Fibroblast of gingiva (primary cell): ENCODE measurements at regions not wholly inside any gene's neighbourhood (a gene's known extent, or its start where the extent isn't known, plus 50 kb on each side); places are given as distances from the start of the nearest gene placed in this dataset.

Source experiments
- DNase-seq: peaks from one replicate; pipeline ENCODE4 v3.0.0-alpha.2; 2011; ENCODE audit warnings: low read depth

DNA sequence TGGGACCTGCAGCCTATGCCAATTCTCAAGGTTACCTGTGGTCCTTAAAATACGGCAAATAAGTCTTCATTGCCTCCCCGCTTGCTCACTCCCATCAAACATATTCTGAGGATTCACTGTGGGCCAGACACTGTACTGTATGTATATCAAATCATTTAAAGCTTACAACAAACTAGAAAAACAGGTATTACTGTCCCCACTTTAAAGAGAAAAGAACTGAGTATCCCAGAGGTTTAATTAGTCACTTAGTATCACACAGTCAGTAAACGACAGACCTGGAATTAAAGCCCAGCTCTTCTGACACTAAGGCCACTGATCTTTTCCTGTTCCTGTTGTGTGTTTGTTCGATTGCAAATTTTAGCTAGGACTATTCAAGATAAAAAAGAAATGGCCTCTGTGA, 248.2 kb downstream of the ACTL7B start:
- no peak for DNase-seq

DNA sequence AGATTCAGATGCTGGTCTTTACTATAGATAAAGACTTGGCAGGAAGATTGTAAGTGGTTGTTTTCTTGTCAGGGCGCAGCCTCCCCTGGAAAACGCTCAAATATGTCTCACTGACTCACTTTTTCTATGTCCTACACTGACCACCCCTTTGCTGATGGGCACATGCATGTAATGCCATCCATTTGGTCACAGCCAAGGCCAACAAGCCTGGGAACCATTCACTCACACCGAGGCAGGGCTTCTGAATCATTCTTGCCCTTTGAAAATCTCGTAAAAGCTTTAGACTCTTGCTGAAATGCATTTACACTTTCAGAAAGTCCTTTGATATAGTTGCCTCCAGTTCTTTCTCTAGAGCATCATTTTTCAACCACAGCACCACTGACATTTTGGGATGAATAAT, 249.4 kb downstream of the ACTL7B start:
- peak; percentile 44 for DNase-seq

DNA sequence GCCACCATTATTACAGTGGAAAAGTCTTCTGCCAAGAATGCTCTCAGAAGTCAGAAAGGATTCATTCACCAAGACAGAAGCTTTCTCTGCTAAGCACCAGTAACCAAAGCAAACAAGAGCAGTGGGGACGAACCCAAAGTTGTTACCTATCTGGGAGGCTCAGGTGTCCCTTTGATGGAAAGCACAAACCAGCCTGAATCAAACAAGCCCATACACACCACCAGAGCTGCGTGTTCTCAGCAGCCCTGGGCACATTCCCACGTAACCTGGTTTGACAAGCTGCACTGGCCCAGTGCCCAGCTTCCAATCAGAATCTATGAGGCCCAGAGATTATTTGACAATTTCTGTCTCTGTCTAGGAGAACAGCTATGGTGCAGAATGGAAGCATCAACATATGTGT, 252.6 kb downstream of the ACTL7B start:
- DNase-seq: no peak

DNA sequence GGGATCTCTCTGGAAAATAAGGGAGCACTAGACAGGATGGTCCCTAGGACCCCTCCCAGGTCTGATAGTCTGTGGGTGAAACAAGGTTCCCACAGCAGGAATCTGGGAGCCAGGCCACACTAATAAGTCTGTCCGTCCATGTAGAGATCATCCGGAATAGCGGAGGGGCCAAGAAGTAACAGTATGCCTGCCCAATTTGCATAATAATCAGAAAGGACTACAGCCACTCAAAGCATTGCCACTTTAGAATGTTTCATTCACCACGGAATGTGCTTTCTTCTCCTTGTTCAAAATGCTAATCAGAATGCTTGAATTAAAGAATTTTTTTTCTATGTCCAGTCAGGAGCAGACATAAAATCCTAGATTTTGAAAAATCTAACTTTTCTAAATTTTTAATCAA, 254.9 kb downstream of the ACTL7B start:
- no peak for DNase-seq

DNA sequence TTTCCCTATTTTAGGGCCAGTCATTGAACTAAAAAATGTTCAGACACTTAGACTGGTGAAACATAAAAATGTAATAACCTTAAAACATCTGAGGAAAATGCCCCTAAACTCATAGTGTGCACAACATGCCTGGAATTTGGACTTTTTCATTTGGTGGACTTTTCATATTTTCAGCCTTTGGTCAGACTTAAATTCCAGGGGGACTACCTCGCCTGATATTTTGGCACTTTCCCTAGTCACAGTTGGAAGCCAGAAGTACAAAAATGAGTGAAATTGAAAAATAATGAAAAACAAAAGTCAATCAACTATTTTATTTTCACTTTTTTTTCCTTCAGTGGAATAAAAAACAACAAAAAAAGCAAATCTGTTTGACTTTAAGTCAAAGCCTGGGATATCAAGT, 256.2 kb downstream of the ACTL7B start:
- DNase-seq: no peak

DNA sequence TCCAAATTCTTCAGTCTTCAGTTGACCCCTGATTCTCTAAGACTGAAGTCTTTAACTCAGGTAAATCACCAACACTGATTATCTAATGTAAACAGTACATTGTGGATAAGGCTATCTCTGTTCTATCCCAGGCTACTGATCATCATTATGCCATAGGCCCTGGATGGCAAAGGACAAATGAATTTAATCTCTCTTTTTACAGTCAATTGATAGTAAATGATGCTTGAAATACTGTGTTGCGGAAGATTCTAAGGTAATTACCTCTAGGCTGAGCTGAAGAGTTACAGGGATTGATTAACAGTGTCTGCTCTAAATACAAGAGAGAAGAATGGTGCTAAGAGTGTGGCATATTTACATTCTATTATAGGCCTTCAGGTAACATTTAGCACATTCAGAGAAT, 264.7 kb downstream of the ACTL7B start:
- no peak for DNase-seq

DNA sequence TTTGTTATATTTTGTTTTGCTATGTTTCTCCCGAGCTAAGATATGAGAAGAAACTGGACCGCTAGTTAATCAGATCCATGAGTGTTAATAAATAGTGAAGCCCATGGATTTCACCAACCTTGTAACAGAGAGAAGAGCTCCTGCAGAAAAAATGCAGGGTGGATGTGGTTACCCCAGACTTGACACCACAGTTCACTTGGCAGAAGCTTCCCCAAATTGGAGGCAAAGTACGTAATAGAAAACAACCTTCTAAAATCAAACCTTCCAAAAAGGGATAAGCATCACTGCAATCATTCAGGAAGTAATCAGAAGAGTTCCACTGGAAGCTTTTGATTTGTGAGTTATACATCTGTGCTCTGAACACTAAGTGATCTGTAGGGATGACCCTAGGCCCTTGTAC, 267.5 kb downstream of the ACTL7B start:
- DNase-seq: peak; percentile 12

DNA sequence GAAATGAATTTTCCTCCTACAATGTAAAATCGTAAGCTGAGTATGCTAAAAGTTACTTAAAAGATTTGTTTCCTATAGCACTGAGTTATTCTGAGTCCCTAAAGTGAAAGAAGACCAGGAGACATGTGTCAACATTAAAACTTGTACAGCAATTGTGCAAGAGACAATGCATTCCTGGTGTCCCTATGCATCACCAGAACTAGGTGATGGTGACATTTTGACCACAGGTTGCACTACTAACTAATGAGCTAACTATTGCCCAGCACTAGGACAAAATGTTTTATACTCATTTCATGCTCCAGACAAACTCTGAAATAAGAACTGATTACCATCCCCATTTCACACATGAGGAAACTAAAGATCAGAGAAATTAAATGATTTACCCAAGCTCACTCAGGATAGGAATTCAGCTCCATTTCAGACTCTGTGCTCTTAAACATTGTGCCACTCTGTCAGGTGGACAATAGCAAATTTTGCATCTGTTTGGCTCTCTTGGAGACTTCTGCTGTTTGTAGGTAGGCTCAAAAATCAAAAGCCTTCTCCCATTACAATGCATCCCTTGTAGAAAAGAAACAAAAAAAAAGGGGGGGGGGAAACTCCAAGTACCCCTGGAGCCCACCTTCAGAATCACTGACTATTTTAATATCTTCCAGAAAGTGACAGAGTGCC, 269.2 kb downstream of the ACTL7B start:
- DNase-seq: peak; percentile 10

DNA sequence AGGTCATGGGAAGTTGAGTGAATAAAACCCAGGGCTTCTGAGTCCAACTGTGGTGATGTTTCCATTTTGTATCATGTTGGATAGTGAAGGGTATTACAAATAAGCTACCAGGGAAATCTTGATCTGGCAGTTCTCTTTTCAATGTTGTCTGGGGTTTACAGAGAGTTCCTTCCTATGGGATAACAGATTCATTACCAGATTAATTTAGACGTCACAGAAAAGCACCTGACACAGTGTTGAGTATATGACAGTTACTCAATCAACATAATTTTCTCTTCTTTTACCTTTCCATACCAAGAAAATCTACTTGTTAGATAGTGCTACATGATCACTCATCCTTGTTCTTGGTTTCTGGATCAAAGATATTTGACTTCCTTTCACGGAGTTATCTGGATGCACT, 270.9 kb downstream of the ACTL7B start:
- DNase-seq: no peak

DNA sequence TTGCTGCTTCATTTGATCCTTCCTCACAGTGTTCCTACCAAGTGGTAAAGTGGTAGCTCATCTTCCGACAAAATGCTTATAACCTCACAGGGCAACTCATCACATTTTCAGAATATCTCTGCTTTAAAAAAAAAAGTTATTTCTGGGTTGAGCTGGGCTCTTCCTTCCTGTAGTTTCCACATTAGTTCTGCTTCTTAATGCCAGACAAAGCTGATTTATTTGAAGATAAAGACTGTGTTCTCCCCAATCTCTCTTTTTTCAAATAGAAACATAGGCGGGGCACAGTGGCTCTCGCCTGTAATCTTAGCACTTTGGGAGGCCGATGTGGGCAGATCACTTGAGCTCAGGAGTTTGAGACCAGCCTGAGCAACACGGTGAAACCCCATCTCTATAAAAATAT, 273.1 kb downstream of the ACTL7B start:
- no peak for DNase-seq

DNA sequence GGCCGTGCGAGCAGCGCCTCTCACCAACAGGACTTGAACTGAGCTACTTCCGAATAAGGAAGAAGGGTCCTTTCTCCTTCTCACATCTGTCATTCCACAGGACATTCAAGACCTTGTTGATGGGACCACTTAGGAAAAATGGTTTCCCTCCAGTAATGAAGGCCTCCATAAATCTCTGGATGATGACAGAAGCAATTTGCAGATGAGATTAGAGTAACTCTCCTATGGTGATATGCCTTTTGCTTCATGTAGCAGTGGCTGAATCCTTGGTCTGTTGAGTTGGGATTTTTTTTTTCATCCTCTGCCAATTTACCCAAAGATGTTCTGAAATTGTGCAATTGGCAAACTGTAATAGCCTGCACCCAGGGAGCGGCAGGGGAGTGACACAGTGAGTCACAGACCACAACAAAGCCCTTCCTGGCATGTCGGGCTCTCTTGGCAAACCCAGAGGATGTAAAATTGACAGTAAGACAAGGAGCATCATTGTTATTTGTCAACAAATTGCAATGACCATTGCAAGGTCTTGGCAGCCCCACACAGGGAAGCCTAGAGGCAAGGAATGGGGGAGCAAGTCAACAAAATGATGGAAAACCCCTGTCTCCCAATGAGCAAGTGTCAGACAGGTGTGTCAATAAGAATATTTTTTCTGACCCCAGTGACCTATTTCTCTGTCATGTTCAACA, 275.9 kb downstream of the ACTL7B start:
- peak; percentile 69 for DNase-seq

DNA sequence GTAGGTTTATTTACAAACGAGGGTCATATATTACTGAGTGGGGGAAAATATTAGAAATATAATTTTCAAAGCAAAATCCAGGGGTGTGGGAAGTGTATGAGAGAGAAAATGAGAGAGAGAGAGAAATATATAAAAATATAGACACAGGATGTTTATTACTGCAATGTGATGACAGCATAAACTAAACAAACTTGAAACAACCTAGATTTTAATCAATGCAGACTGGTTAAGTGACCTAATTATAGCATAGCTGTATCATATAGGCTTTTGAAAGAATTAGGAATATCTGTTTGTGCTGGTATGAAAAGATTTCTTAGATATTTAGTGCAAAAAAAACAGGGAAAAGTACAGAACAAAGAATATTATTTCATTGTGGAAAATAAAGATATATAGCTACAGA, 280.5 kb downstream of the ACTL7B start:
- DNase-seq: no peak

DNA sequence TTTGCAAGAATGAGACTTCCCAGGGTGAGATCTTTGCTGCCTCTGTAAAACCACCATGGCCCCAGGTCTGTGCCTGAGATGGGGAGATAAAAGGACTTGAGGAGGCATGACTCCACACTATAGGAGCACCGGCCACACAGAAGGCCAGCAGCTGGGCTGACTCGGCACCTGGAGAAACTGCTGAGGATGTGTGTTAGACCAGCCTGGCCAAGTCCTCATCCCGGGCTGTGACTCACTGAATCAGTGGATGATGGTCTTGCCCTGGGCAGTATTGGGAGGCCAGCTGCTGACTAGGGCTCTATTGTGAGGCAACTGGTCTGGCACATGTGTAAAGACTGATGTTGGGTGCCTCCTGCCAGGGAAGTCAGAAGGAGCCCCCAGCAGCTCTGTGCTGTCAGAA, 286.2 kb downstream of the ACTL7B start:
- peak; percentile 39 for DNase-seq

DNA sequence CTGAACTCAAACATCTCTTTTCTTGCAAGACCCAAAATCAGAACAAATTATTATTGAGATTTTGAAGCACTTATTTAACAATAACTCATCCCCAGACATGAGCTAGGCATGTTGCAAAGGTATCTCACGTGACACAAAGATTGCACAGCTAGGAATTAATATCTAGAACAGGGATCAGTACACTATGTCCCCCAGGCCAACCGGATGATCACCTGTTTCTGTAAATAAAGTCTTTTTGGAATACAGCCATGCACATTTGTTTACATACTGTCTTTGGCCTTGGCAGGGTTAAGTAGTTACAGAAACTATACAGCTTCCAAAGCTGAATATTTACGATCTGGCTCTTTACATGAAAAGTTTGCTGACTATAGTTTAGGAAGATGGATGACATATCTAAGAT, 287.7 kb downstream of the ACTL7B start:
- no peak for DNase-seq

DNA sequence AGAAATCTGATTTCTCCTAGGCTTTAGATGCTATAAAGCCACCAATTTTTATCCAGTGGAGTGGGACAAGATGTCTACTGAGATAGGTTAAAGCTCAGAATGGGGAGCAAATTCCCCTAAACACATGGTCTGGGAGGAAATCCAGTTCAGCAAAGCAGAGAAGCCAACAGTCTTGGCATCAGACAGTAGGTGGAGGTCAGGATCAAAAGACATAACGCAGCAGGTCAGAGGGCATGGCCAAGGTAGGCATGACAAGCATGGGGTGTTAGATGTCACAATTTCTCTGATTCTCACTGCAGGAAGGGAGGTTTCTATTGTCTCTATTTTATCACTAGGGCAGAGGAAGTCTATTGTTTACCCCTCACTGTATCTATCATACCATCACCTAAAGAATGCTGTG, 288.2 kb downstream of the ACTL7B start:
- no peak for DNase-seq

DNA sequence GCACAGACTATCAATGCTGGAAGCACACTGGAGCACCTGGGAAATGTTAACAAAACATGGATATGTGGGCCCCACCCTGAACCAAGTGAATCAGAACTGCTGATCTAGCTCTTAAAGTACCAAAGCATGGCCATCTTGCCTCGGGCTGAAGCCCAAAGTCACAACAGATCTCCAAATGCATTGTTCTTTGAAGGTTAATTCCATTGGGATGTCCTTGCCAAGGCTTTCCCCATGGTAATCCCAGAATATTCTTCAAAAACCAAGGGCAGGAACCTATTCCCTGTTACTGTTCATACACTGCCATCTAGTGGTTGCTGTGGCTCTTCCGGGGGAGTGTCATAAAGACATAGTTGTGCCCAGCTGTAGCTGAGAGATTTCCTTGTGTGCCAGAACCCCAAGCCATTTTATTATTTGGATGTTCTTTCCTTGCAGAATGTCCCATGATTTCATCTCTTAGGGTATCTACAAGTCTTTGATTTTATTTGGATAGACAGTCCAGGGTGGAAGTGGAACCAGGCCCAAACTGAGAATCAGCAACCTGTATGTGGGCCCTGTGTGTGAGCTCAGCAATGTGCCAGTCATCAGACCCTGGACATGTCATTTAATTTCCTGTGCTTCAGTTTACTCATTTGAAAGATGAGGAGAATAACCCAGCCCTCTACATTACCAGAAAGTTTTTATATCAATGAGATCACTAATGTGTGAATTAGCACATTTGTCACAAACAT, 290.0 kb downstream of the ACTL7B start:
- peak; percentile 85 for DNase-seq

DNA sequence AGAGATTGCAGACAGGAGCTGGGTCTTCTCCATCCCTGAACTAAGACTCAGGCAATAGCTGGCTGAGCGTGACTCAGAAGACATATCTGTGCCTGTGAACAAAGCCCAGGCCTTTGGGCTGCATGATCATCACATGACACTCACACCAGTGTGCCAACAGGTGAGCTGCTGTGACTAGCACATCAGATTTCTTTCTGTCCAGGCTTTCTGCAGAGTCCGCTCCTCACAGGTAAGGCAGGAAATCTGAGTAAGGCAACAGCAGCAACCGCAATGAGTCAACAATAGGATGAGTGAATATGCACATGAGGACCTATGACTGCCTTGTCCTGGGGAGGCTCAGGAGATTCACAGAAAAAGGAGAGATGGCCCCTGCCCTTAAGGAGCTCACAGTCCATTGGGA, 293.6 kb downstream of the ACTL7B start:
- peak; percentile 13 for DNase-seq

DNA sequence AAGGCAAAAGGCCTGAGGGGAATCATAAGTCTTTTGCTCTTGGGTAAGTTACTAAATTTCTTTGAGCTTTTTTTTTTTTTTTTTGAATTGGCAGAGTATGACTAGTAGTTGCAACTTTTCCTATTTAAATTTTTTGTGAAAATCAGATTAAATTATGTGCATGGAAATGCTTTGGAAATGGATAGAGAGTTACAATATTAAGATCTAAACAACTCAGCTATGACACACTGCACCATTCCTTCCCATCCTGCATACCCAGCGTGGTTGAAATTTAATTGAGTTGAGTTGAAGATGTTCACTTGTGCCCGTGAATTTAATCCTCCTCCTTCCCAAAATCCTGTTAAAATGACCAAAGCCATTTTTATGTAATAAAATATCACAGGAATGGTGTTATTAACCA, 296.4 kb downstream of the ACTL7B start:
- DNase-seq: no peak

DNA sequence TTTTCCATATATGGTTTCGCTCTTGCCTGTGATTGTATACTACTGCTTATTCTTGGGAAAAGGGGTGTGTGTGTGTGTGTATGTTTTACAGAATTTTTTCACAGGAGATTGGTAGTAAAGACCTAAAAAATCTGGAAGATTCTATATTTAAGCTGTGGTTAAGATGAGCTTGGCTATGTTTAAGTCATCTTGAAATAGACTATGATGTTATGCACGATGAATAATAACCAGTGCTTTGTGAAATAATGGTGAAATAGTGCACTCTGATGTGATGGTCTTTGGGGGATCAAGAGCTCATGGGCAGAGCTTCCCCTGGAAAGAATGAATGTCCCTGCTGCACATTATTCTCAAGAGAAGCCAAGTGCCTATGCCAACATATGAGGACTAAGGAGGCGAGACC, 301.0 kb downstream of the ACTL7B start:
- no peak for DNase-seq

DNA sequence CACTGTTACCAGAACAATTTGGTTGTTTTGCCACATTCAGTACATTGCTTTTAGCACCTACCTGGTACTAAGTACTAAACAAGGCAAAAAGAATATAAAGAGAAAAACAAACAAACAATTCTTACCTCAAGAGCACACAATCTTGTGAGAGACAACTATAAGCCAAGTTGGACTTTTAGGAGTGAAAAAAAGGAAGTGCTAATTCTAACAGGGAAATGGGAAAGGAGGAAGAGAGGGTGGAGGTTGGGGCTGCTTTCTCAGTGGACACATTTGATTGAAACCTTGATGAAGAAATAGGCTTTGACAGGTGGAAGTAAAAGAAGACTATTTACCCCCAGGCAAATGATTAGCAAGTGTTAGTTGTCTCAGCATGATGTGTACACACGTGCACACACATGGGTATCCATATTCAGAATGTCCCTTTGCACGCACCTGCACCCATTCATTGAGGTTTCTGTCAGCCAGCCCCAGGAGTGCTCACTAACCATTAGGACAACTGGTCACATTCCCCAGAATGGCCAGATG, 302.6 kb downstream of the ACTL7B start:
- no peak for DNase-seq

DNA sequence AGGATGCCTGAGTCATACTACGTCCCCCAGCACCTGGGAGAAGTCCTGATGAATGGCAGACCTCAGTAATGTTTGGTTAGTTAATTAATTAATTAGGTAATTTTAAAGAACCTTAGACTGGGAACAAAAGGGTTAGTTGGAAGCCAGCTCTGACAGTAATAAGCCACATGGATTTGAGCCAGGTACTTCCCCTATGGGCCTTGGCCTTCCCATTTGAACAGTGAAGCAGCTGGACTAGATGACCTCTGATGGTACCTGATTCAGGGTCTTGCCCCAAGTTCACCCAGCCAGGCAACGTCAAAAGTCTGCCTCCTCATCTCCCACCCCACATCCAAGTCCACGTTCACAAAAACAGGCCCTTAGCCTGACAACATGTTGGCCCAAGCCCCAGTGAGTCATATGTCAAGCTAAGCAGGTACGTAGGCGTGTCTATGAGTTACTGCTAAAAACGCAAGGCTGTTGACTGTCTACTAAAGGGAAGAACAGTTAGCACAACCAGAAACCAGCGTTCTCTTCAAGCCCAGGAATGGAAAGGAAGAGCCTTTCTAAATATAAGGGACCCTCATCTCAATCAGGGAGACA, 303.2 kb downstream of the ACTL7B start:
- DNase-seq: no peak

DNA sequence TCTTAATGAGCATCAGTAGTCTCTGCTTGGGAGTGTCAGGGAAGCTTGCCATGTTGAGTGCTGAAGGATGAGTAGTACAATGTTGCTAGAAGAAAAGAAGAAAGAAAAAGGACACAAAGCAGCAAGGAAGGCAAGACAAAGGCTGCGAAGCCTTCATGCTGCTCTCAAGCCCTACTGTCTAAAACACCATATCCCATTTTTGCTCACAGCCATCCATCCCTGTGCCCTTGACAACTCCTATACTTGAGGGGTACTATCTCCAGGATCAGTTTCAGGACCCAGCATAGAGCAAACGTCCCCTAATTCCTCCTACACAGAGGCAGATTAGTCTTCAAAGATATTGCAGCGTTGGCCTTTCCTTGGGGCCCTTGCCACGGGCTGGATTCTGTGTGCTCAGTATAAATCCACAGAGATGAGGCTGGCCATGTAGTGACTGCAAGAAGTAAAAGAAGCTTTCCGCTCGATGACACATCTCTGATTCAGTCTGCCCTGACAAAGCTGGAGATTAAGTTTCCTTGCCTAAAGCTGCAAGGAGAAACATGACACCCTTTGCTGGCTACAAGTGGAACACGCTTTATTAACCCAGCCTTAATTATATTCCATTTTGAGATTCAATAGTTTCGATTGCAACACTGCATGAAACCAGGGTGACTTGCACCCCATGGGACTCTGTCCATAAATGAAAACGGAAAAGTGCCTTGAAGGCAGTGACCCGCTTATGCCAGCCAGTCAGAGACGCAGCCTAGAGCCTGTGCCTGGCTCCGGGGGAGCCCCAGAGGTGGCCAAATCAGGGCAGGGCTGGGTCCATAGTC, 304.6 kb downstream of the ACTL7B start:
- peak; percentile 98 for DNase-seq
